K562 (cell line): ENCODE measurements at regions not wholly inside any gene's neighbourhood (a gene's known extent, or its start where the extent isn't known, plus 50 kb on each side); places are given as distances from the start of the nearest gene placed in this dataset.

Experiments
- CCAR2 ChIP-seq: fragments of 200-400 bp; formaldehyde crosslinking; IDR thresholded peaks from 2 replicates; pipeline ENCODE4 v1.6.1; 2017; ENCODE audit warnings: mild to moderate bottlenecking, low read depth, low read length
- FOS ChIP-seq: IDR thresholded peaks from 3 replicates; pipeline ENCODE4 v1.6.1; 2011; ENCODE audit not compliant: insufficient read length; ENCODE audit errors: extremely low read depth
- JUND ChIP-seq, 2 experiments: IDR thresholded peaks; 2 replicates in 1 of 2; 3 replicates in 1 of 2; pipeline ENCODE4 v1.6.1; 2011; ENCODE audit warnings: borderline replicate concordance in 2 of 2, low read depth in 2 of 2, low read length in 2 of 2, improper control_type of control experiment in 1 of 2, missing biosample characterization in 1 of 2, missing genetic modification characterization in 1 of 2, missing genetic modification reagents in 1 of 2
- NBN ChIP-seq: fragments of 450-650 bp; IDR thresholded peaks from 2 replicates; pipeline ENCODE4 v1.6.1; 2016; ENCODE audit warnings: low read depth, mild to moderate bottlenecking
- U2AF1 ChIP-seq: fragments of 200-400 bp; formaldehyde crosslinking; optimal IDR thresholded peaks from 2 replicates; pipeline ENCODE3; 2017; ENCODE audit warnings: mild to moderate bottlenecking, low read depth, low read length, moderate library complexity
- TF ChIP-seq, protein P1 (sequence below), 2 experiments: IDR thresholded peaks; 2 replicates each; pipeline ENCODE4 v1.6.1; 2011; ENCODE audit warnings: borderline replicate concordance in 1 of 2, control low read depth in 1 of 2, low read depth in 1 of 2, low read length in 1 of 2, mild to moderate bottlenecking in 1 of 2, mixed read lengths in 1 of 2, moderate library complexity in 1 of 2; ENCODE audit not compliant: insufficient read depth in 1 of 2, insufficient read length in 1 of 2, poor library complexity in 1 of 2, severe bottlenecking in 1 of 2; ENCODE audit errors: extremely low read depth in 1 of 2
- TF ChIP-seq, protein P2 (sequence below): fragments of 250-450 bp; sonication (Bioruptor Pico); IDR thresholded peaks from 2 replicates; pipeline ENCODE4 v1.5.0; 2021; ENCODE audit warnings: mild to moderate bottlenecking, borderline replicate concordance
- TF ChIP-seq, protein P3 (sequence below), 2 experiments: fragments of 450-650 bp; formaldehyde crosslinking in 1 of 2; IDR thresholded peaks; 2 replicates each; pipeline versions ENCODE4 v1.4.0 to v1.6.1; 2014 to 2020; ENCODE audit warnings: mild to moderate bottlenecking in 2 of 2, borderline replicate concordance in 1 of 2, low read depth in 1 of 2

DNA sequence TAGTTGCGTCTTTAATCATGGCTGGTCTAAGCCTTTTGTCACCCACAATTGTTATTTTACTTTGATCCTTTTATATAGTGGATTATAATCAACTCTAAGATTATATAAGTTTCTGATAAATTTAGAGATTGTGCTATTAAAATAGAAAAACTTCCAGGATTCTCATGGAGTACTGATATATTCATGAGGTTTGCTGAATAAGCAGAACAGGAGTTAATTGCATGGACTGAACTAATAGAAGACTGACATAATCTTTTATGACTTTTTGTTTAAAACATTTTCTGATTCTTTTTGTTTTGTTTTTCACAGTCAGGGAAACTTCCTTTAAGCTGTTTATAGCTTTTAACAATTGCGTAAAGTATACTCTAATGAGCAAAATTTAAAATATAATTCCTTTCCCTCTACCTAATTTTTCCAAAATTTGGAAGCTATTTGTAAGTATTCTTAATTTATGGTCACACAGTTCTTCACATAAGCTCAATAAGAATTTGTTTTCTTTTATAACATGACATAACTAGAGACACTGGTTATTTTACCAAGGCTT lies 129.9 kb upstream of the TMEM260 start:
- TF ChIP-seq, protein P1, sequence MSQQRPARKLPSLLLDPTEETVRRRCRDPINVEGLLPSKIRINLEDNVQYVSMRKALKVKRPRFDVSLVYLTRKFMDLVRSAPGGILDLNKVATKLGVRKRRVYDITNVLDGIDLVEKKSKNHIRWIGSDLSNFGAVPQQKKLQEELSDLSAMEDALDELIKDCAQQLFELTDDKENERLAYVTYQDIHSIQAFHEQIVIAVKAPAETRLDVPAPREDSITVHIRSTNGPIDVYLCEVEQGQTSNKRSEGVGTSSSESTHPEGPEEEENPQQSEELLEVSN (IDR thresholded peaks at IDR 0.05; ENCODE audit: borderline replicate concordance in 1 of 2, extremely low read depth in 1 of 2, insufficient read depth in 1 of 2, insufficient read length in 1 of 2, low read depth in 1 of 2, low read length in 1 of 2, poor library complexity in 1 of 2, severe bottlenecking in 1 of 2), result no peak
- TF ChIP-seq U2AF1 (no peak), JUND (IDR thresholded peaks at IDR 0.05; ENCODE audit: borderline replicate concordance, low read depth, low read length) (no peak), JUND (tag; IDR thresholded peaks at IDR 0.05; ENCODE audit: borderline replicate concordance, low read depth, low read length) (no peak), CCAR2 (no peak), FOS (no peak), NBN (no peak)
- TF ChIP-seq, protein P2, sequence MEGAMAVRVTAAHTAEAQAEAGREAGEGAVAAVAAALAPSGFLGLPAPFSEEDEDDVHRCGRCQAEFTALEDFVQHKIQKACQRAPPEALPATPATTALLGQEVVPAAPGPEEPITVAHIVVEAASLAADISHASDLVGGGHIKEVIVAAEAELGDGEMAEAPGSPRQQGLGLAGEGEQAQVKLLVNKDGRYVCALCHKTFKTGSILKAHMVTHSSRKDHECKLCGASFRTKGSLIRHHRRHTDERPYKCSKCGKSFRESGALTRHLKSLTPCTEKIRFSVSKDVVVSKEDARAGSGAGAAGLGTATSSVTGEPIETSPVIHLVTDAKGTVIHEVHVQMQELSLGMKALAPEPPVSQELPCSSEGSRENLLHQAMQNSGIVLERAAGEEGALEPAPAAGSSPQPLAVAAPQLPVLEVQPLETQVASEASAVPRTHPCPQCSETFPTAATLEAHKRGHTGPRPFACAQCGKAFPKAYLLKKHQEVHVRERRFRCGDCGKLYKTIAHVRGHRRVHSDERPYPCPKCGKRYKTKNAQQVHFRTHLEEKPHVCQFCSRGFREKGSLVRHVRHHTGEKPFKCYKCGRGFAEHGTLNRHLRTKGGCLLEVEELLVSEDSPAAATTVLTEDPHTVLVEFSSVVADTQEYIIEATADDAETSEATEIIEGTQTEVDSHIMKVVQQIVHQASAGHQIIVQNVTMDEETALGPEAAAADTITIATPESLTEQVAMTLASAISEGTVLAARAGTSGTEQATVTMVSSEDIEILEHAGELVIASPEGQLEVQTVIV (CRISPR knock-in tag), result no peak
- TF ChIP-seq, protein P3, sequence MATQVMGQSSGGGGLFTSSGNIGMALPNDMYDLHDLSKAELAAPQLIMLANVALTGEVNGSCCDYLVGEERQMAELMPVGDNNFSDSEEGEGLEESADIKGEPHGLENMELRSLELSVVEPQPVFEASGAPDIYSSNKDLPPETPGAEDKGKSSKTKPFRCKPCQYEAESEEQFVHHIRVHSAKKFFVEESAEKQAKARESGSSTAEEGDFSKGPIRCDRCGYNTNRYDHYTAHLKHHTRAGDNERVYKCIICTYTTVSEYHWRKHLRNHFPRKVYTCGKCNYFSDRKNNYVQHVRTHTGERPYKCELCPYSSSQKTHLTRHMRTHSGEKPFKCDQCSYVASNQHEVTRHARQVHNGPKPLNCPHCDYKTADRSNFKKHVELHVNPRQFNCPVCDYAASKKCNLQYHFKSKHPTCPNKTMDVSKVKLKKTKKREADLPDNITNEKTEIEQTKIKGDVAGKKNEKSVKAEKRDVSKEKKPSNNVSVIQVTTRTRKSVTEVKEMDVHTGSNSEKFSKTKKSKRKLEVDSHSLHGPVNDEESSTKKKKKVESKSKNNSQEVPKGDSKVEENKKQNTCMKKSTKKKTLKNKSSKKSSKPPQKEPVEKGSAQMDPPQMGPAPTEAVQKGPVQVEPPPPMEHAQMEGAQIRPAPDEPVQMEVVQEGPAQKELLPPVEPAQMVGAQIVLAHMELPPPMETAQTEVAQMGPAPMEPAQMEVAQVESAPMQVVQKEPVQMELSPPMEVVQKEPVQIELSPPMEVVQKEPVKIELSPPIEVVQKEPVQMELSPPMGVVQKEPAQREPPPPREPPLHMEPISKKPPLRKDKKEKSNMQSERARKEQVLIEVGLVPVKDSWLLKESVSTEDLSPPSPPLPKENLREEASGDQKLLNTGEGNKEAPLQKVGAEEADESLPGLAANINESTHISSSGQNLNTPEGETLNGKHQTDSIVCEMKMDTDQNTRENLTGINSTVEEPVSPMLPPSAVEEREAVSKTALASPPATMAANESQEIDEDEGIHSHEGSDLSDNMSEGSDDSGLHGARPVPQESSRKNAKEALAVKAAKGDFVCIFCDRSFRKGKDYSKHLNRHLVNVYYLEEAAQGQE (IDR thresholded peaks at IDR 0.05; ENCODE audit: borderline replicate concordance), result no peak
- TF ChIP-seq, protein P3 (CRISPR knock-in tag; IDR thresholded peaks at IDR 0.05; ENCODE audit: low read depth), result no peak
